ENCODE measurements at regions not wholly inside any gene's neighbourhood (a gene's known extent, or its start where the extent isn't known, plus 50 kb on each side); places are given as distances from the start of the nearest gene placed in this dataset.
"Not testable (repeated sequence)": the region's sequence is repeated elsewhere in the genome, so short reads cannot be mapped to it uniquely, and the experiment has no call there.

DNA sequence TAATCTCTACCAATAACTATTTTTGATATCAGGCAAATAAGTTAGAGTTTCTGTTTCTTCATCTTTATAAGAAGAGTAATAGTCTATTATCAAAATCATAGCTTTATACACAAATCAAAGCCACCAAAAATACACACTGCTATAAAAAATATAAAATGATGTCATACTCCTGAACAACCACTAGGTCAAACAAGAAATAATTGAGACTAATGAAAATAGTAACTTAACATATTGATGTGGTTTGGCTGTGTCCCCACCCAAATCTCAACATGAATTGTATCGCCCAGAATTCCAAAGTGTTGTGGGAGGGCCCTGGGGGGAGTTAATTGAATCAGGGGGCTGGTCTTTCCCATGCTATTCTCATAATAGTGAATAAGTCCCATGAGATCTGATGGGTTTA, 2277.5 kb downstream of the ARAP2 start:
- no peaks in the 10 kb centered on the region for H3K27me3 Mint-ChIP-seq
- intact Hi-C loops (cut with micrococcal nuclease): no loop called here
- H3K36me3 Mint-ChIP-seq (ENCODE audit: low read depth): no peaks in the 10 kb centered on the region
- H3K4me1 Mint-ChIP-seq: no peaks in the 10 kb centered on the region
- no peak for DNase-seq
- no peak overlapping the region for H3K4me3 Mint-ChIP-seq
- no peak overlapping the region for H3K27ac Mint-ChIP-seq
- H3K9me3 Mint-ChIP-seq: peaks cover 4% of the 10 kb centered on the region

DNA sequence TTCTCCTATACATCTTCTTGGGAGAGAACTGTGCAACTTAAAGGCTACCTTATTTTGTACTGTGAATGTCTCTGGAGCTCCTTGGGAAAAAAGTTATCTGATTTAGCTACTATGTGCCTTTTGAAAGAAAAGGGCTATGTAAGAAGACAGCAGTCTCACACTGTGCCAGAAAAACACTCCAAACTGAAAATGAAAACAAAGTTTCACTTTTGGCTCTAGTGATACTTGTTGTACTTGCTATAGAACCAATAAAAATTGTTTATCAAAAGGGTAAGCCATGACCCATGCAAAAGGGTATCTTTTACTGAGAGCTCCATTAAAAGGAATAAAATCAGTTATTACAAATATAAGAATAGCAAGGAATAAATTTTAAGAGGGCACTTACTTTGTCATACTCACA, 2270.0 kb downstream of the ARAP2 start:
- no peak overlapping the region for H3K4me3 Mint-ChIP-seq
- H3K27ac Mint-ChIP-seq: no peak overlapping the region
- intact Hi-C loops (cut with micrococcal nuclease): no loop called here

DNA sequence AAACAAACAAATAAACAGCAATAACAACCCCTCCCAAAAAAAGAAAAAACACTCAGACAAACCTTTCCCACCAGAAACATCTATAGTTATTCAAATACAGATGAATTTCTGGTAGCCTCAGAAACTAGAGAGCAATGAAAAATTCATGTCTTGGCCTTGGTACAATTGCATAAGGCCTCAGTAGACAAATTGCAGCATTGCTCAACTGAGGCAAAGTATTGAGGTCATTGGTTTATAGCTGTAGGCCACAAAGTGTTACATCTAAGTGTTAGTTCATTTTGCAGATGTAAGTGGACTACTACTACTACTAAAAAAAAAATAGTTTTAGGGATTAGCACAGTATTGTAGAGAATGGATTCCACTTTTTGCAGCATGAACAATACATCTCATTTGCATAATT, 2268.3 kb downstream of the ARAP2 start:
- DNase-seq: no peak
- Mint-ChIP-seq H3K4me1 (no peaks in the 10 kb centered on the region), H3K9me3 (no peaks in the 10 kb centered on the region), H3K36me3 (ENCODE audit: low read depth) (no peaks in the 10 kb centered on the region), H3K27me3 (no peaks in the 10 kb centered on the region), H3K4me3 (no peak overlapping the region), H3K27ac (no peak overlapping the region)
- intact Hi-C loops (cut with micrococcal nuclease): no loop called here

More for the DNA sequence above, 2270.0 kb downstream of the ARAP2 start:
- Mint-ChIP-seq H3K4me1 (no peaks in the 10 kb centered on the region), H3K9me3 (no peaks in the 10 kb centered on the region), H3K36me3 (ENCODE audit: low read depth) (no peaks in the 10 kb centered on the region), H3K27me3 (no peaks in the 10 kb centered on the region)
- DNase-seq: no peak

DNA sequence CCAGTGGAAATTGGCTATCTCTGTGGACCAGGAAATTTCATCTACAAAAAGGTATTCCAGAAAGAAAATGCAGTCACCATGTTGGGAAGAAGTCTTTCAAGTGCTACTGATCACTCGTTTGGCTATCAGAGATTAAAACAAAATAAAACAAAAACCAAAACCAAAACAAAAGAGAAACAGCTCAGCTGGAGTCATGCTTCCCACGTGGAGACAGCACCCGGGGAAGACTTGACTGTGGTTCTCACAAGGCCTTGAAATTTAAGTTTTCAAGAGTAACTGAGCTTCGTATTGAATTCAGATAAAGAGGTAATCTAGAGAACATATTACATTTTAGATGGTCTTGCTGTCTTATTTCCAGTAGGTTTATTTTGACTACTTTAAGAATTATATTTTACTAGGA, 2264.5 kb downstream of the ARAP2 start:
- H3K9me3 Mint-ChIP-seq; H3K4me3 Mint-ChIP-seq; H3K4me1 Mint-ChIP-seq; H3K27ac Mint-ChIP-seq; intact Hi-C loops (cut with micrococcal nuclease); H3K36me3 Mint-ChIP-seq (ENCODE audit: low read depth); DNase-seq; H3K27me3 Mint-ChIP-seq: not testable (repeated sequence)

DNA sequence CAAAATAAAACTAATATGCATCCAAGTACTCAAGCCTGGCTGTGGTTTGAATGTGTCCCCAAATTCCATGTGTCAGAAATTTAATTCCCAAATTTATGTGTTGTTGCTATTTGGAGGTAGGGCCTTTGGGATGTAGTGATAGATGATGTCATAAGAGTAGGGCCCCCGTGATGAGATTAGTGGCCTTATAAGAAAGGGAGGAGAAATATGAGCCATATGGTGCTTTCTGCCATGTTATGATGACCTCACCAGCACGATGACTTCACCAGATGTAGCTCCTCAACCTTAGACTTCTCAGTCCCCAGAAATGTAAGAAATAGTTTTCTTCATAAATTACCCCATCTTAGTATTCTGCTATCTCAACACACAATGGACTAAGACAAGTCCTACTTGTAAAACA, 2264.0 kb downstream of the ARAP2 start:
- no peaks in the 10 kb centered on the region for H3K9me3 Mint-ChIP-seq
- H3K27ac Mint-ChIP-seq: no peak overlapping the region
- H3K4me1 Mint-ChIP-seq: no peaks in the 10 kb centered on the region
- intact Hi-C loops (cut with micrococcal nuclease): no loop called here
- H3K36me3 Mint-ChIP-seq (ENCODE audit: low read depth): no peaks in the 10 kb centered on the region
- no peaks in the 10 kb centered on the region for H3K27me3 Mint-ChIP-seq
- H3K4me3 Mint-ChIP-seq: no peak overlapping the region
- no peak for DNase-seq

DNA sequence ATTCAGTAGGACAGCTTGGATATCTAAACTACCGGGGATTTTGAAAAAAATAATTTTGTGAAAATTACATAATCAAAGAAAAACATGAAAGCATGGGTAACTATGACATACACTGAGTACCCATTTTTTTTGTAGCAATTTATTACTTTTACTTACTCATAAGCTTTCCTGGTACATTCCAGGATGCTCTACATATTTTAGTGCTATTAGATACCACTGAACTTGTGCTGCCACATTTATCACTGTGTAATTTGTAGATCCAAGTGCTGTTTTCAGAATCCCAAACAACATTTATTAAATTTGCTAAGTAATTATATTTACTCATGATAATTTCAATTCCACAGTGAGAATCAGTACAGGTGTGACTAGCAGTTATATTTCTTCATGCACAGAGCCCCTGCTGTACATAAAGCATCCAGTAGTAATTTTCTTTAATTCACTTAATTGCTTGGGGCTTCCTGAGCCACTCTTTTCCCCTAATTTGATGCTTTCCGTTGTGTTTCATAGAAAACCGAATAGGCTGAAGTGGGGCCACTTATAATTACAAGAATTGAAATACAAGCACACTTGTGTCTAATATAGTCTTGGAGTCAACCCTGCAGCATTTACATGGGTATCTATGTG, 2254.4 kb downstream of the ARAP2 start:
- Mint-ChIP-seq H3K27ac (no peak overlapping the region), H3K9me3 (no peaks in the 10 kb centered on the region), H3K36me3 (ENCODE audit: low read depth) (no peaks in the 10 kb centered on the region), H3K4me1 (no peaks in the 10 kb centered on the region), H3K27me3 (no peaks in the 10 kb centered on the region), H3K4me3 (no peak overlapping the region)
- intact Hi-C loops (cut with micrococcal nuclease): no loop called here
- no peak for DNase-seq

DNA sequence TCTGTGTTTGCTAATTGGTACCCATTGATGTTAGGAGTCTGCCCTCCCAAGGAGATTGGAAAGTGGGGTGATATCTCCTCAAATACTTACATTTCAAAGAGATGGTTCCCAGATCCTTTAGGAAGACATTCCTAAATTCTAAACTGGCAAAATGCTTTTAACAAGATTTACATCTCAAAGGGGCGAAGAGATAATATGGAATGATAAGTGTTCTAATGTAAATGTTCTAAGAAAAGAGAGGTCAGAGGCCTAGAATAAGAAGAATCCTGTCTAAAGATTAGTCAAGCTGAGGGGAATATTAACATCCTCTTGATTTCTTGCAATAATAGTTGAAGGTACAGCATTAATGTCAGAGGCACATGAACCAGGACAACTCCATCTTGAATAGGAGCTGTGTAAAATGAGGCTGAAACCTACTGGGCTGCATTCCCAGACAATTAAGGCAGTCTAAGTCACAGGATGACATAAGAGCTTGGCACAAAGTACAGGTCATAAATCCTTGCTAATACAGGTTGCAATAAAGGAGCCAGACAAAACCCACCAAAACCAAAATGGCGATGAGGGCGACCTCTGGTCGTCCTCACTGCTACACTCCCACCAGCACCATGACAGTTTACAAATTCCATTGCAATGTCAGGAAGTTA, 2248.1 kb downstream of the ARAP2 start:
- no peaks in the 10 kb centered on the region for H3K27me3 Mint-ChIP-seq
- H3K4me1 Mint-ChIP-seq: no peaks in the 10 kb centered on the region
- no peak for DNase-seq
- H3K4me3 Mint-ChIP-seq: no peak overlapping the region
- H3K9me3 Mint-ChIP-seq: peaks cover 5% of the 10 kb centered on the region
- no peaks in the 10 kb centered on the region for H3K36me3 Mint-ChIP-seq (ENCODE audit: low read depth)
- intact Hi-C loops (cut with micrococcal nuclease): no loop called here
- H3K27ac Mint-ChIP-seq: no peak overlapping the region

DNA sequence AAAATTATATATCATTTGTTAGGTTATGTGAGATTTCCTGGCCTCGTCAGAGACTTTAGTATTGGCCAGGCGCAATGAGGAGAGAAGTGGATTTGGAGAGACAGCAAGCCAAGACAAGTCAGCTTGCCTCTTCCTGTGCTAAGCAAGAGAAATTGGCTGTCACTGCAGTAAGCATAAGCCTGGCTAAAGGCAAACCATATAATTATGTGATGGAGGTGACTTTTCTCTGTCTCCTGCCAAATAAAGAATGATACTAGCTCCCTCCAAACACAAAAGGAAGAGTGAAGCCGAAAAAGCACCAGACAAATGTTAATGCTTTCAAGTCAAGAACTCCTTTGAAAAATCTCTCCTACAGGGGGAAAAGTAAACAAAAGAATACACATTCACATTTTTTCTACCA, 2246.0 kb downstream of the ARAP2 start:
- Mint-ChIP-seq H3K9me3 (peaks cover 5% of the 10 kb centered on the region), H3K4me3 (no peak overlapping the region), H3K27ac (no peak overlapping the region), H3K27me3 (no peaks in the 10 kb centered on the region), H3K36me3 (ENCODE audit: low read depth) (no peaks in the 10 kb centered on the region), H3K4me1 (no peaks in the 10 kb centered on the region)
- intact Hi-C loops (cut with micrococcal nuclease): no loop called here
- no peak for DNase-seq

DNA sequence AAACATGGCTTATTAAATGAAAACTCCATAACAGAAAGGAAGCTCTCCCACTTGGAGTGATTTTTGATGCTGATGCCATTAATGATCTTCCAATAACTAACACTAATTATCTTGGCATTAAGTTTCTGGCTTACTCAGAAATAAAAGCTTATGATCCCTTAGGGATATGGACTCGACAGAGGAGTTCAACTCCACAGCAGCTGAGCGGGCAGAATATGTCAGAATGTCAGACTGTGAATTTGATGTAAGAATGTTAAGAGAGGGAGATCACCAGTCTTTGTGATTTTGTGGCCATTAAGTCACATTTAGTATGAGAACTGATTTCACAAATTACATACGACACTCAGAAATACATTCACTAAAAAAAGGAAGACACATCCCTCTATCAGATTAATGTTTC, 2244.0 kb downstream of the ARAP2 start:
- Mint-ChIP-seq H3K4me3 (no peak overlapping the region), H3K4me1 (no peaks in the 10 kb centered on the region), H3K36me3 (ENCODE audit: low read depth) (no peaks in the 10 kb centered on the region), H3K9me3 (peaks cover 5% of the 10 kb centered on the region), H3K27me3 (no peaks in the 10 kb centered on the region), H3K27ac (no peak overlapping the region)
- DNase-seq: no peak
- intact Hi-C loops (cut with micrococcal nuclease): no loop called here

DNA sequence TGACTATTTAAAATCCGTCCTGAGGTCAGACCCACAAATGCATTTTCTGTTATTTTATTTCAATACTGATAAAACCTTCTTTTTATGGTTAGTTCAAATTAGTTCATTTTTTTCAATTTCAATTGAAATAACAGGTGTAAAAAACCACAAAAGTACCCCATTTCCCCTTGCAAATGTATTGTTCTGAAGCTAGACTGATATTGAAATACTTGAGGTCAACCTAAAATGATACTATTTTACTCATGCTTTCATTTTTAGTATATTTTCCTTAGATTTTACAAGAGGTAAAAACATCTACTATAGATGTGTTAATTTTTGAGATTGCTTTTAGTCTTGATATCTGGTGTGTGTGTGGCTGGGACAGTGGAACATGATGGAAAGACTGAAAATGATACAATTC, 2237.8 kb downstream of the ARAP2 start:
- H3K4me3 Mint-ChIP-seq; H3K9me3 Mint-ChIP-seq; DNase-seq; H3K36me3 Mint-ChIP-seq (ENCODE audit: low read depth); H3K27me3 Mint-ChIP-seq; H3K4me1 Mint-ChIP-seq; H3K27ac Mint-ChIP-seq; intact Hi-C loops (cut with micrococcal nuclease): not testable (repeated sequence)

DNA sequence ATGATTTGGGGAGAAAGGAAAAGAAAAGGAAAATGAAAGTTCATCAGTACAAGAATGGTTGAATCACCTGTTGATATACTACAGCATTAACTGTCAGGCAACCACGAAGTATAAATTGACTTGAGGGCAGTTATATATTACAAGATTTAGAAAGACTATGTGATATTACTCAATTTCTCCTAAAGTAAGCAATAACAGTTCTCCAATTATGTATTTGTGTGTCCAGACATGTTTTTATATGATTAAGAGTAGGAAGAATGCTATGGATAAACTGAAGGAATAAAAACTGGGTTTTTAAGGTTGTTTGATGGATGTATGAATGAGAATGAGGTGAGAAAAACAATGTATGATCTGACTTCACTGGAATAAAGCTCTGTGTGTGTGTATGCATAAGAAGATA, 2234.4 kb downstream of the ARAP2 start:
- H3K9me3 Mint-ChIP-seq: no peaks in the 10 kb centered on the region
- H3K27me3 Mint-ChIP-seq: no peaks in the 10 kb centered on the region
- intact Hi-C loops (cut with micrococcal nuclease): no loop called here
- DNase-seq: no peak
- no peaks in the 10 kb centered on the region for H3K4me1 Mint-ChIP-seq
- no peaks in the 10 kb centered on the region for H3K36me3 Mint-ChIP-seq (ENCODE audit: low read depth)
- no peak overlapping the region for H3K4me3 Mint-ChIP-seq
- no peak overlapping the region for H3K27ac Mint-ChIP-seq

DNA sequence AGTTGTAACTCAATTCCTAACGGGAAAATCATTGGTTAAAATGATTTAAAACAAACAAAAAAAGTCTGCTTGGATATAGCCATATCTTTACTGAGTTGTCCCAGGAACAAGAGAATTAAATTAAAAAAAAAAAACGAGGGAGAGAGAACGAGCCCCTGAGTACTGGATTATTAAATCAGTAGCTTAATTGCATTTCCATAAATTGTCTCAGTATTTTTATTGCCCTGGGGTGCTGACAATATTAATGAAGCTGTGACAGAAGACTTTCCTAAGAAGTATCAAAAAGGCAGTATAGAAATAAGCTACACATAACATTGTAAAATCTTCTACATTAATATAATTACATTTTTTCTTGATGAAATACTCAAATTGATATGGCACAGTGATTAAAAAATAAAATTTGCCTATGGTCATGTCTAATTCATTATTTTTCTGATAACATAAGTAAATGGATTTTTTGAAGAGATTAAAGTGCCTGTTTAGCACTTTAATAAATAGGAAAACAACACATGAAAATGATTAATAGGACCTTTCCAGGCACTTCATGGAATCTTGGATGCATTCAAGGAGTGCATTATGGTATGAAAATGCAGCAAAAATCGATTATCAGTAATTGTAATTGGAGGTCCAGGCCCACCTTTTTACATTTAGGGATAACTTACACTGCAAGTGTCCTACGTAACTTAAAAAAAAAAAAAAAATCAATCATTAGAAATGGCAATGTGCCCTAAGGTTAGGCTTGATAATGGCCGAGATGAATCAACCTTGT, 2233.4 kb downstream of the ARAP2 start:
- Mint-ChIP-seq H3K9me3 (no peaks in the 10 kb centered on the region), H3K27me3 (no peaks in the 10 kb centered on the region), H3K27ac (no peak overlapping the region), H3K4me1 (no peaks in the 10 kb centered on the region), H3K4me3 (no peak overlapping the region), H3K36me3 (ENCODE audit: low read depth) (no peaks in the 10 kb centered on the region)
- intact Hi-C loops (cut with micrococcal nuclease): no loop called here
- no peak for DNase-seq

DNA sequence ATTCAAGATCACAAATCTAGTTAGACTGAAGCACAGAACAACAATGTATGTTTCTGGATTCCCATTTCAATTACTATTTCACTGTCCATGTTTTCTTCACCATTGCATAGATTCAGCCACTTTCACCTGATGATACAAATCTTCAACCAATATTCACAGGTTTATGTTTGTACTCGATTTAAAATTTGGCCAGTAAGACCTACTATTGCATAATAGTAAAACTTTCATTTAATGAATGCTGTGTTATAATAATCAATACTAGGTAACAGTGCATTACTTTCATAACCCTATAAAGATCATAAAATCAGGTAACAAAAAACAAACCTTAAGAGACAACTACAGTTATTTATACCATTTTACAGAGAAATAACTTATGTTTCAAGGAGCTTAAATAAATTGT, 2209.1 kb downstream of the ARAP2 start:
- no peak overlapping the region for H3K4me3 Mint-ChIP-seq
- no peaks in the 10 kb centered on the region for H3K36me3 Mint-ChIP-seq (ENCODE audit: low read depth)
- no peaks in the 10 kb centered on the region for H3K9me3 Mint-ChIP-seq
- H3K27me3 Mint-ChIP-seq: no peaks in the 10 kb centered on the region
- no peak overlapping the region for H3K27ac Mint-ChIP-seq
- intact Hi-C loops (cut with micrococcal nuclease): no loop called here
- no peak for DNase-seq
- no peaks in the 10 kb centered on the region for H3K4me1 Mint-ChIP-seq

DNA sequence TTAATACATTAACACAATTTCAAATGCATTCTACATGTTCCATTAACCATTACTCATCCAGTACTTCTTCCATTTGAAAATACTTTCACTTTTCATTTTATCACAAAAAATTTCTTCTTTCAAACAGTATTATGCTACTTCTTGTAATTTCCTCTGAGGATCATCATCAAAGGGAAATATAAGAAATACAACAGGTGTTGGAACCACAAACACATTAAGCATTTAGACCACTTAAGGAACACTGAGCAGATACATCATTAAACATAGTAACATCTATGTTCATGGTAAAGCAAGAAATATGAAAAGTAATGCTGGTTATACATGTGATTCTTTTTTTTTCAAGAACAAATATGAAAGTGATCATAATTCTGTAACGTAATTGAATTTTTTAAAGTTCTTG, 2207.0 kb downstream of the ARAP2 start:
- Mint-ChIP-seq H3K4me3 (no peak overlapping the region), H3K9me3 (no peaks in the 10 kb centered on the region), H3K27me3 (no peaks in the 10 kb centered on the region), H3K4me1 (no peaks in the 10 kb centered on the region), H3K27ac (no peak overlapping the region), H3K36me3 (ENCODE audit: low read depth) (no peaks in the 10 kb centered on the region)
- no peak for DNase-seq
- intact Hi-C loops (cut with micrococcal nuclease): no loop called here
